ENCODE measurements at regions not wholly inside any gene's neighbourhood (a gene's known extent, or its start where the extent isn't known, plus 50 kb on each side); places are given as distances from the start of the nearest gene placed in this dataset.
"Not testable (repeated sequence)": the region's sequence is repeated elsewhere in the genome, so short reads cannot be mapped to it uniquely, and the experiment has no call there.

- DNase-seq, result no peak
Measured at GRCh38 chr11:25159341-25159740, 662.5 kb downstream of the LUZP2 start.

- DNase-seq, result no peak
Measured at GRCh38 chr11:25163421-25163820, 666.6 kb downstream of the LUZP2 start.

- DNase-seq, result no peak
Measured at GRCh38 chr11:25180187-25180586, 683.3 kb downstream of the LUZP2 start.

- no peak for DNase-seq
Measured at GRCh38 chr11:25183411-25183810, 686.6 kb downstream of the LUZP2 start.

- no peak for DNase-seq
Measured at GRCh38 chr11:25197515-25197914, 700.7 kb downstream of the LUZP2 start.

- DNase-seq, result no peak
Measured at GRCh38 chr11:25198704-25199103, 701.9 kb downstream of the LUZP2 start.

- no peak for DNase-seq
Measured at GRCh38 chr11:25200925-25201324, 704.1 kb downstream of the LUZP2 start.

- DNase-seq, result no peak
Measured at GRCh38 chr11:25206762-25207161, 709.9 kb downstream of the LUZP2 start.

GRCh38 chr11:25211635-25212254 is 714.9 kb downstream of the LUZP2 start:
- DNase-seq, result no peak

GRCh38 chr11:25214535-25215176 is 717.8 kb downstream of the LUZP2 start:
- DNase-seq, result no peak

GRCh38 chr11:25218036-25218435 is 721.2 kb downstream of the LUZP2 start:
- DNase-seq, result no peak

- DNase-seq, result no peak
Measured at GRCh38 chr11:25225078-25225477, 728.2 kb downstream of the LUZP2 start.

- DNase-seq, result no peak
Measured at GRCh38 chr11:25242928-25243327, 746.1 kb downstream of the LUZP2 start.

- no peak for DNase-seq
Measured at GRCh38 chr11:25244126-25244525, 747.3 kb downstream of the LUZP2 start.

GRCh38 chr11:25247336-25247735 is 750.5 kb downstream of the LUZP2 start:
- DNase-seq, result no peak

GRCh38 chr11:25252854-25253253 is 756.0 kb downstream of the LUZP2 start:
- no peak for DNase-seq

GRCh38 chr11:25263861-25264260 is 767.0 kb downstream of the LUZP2 start:
- DNase-seq, result not testable (repeated sequence)

GRCh38 chr11:25271301-25271700 is 774.4 kb downstream of the LUZP2 start:
- no peak for DNase-seq

- DNase-seq, result no peak
Measured at GRCh38 chr11:25272214-25272613, 775.4 kb downstream of the LUZP2 start.

- not testable (repeated sequence) for DNase-seq
Measured at GRCh38 chr11:25280821-25281220, 784.0 kb downstream of the LUZP2 start.

- no peak for DNase-seq
Measured at GRCh38 chr11:25293166-25293565, 796.3 kb downstream of the LUZP2 start.

GRCh38 chr11:25298450-25298849 is 801.6 kb downstream of the LUZP2 start:
- no peak for DNase-seq

- no peak for DNase-seq
Measured at GRCh38 chr11:25309818-25310217, 813.0 kb downstream of the LUZP2 start.

- DNase-seq, result no peak
Measured at GRCh38 chr11:25317216-25317615, 820.4 kb downstream of the LUZP2 start.

GRCh38 chr11:25319127-25319526 is 822.3 kb downstream of the LUZP2 start:
- no peak for DNase-seq
